ENCODE measurements at regions not wholly inside any gene's neighbourhood (a gene's known extent, or its start where the extent isn't known, plus 50 kb on each side); places are given as distances from the start of the nearest gene placed in this dataset.

GRCh38 chrX:16461968-16462367 is 188.0 kb upstream of the S100G start:
- POLR2A ChIA-PET (ENCODE audit: low non-redundant PET) = no interaction called here
- CTCF ChIA-PET = no interaction called here

GRCh38 chrX:16462912-16463311 is 187.0 kb upstream of the S100G start:
- H3K27ac ChIP-seq = no peak overlapping the region
- POLR2A ChIA-PET (ENCODE audit: low non-redundant PET) = no interaction called here

More at GRCh38 chrX:16461968-16462367, 188.0 kb upstream of the S100G start:
- no peak overlapping the region for H3K27ac ChIP-seq
- DNase-seq (ENCODE audit: low spot score) = no peak
- TF ChIP-seq CTCF (conservative IDR thresholded peaks at IDR 0.05; ENCODE audit: low read depth) = no peak

GRCh38 chrX:16464369-16464768 is 185.6 kb upstream of the S100G start:
- DNase-seq (ENCODE audit: low spot score) = no peak
- no peak for TF ChIP-seq CTCF (conservative IDR thresholded peaks at IDR 0.05; ENCODE audit: low read depth)
- ChIA-PET POLR2A (ENCODE audit: low non-redundant PET) (no interaction called here), CTCF (no interaction called here)
- H3K27ac ChIP-seq = no peak overlapping the region

More at GRCh38 chrX:16462912-16463311, 187.0 kb upstream of the S100G start:
- no peak for DNase-seq (ENCODE audit: low spot score)
- TF ChIP-seq CTCF (conservative IDR thresholded peaks at IDR 0.05; ENCODE audit: low read depth) = no peak
- CTCF ChIA-PET = no interaction called here

GRCh38 chrX:16465081-16465876 is 184.7 kb upstream of the S100G start:
- no peak for TF ChIP-seq CTCF (conservative IDR thresholded peaks at IDR 0.05; ENCODE audit: low read depth)
- ChIA-PET POLR2A (ENCODE audit: low non-redundant PET) (no interaction called here), CTCF (no interaction called here)

GRCh38 chrX:16466640-16467432 is 183.1 kb upstream of the S100G start:
- ChIA-PET POLR2A (ENCODE audit: low non-redundant PET) (no interaction called here), CTCF (interaction anchor here (0.6 to 0.9 kb wide), 3 partner anchors 22 to 201 kb away, joined by 3 to 4 read pairs (median 3); no protein-coding TSS in a partner anchor)
- no peak overlapping the region for H3K27ac ChIP-seq
- TF ChIP-seq CTCF (conservative IDR thresholded peaks at IDR 0.05; ENCODE audit: low read depth) = no peak
- peak; percentile 38 for DNase-seq (ENCODE audit: low spot score)

More at GRCh38 chrX:16465081-16465876, 184.7 kb upstream of the S100G start:
- no peak overlapping the region for H3K27ac ChIP-seq
- no peak for DNase-seq (ENCODE audit: low spot score)

- no peak overlapping the region for H3K27ac ChIP-seq
- ChIA-PET POLR2A (ENCODE audit: low non-redundant PET) (no interaction called here), CTCF (interaction anchor here (0.5 to 0.8 kb wide), 2 partner anchors 197 to 745 kb away, joined by 3 read pairs; no protein-coding TSS in a partner anchor)
- TF ChIP-seq CTCF (conservative IDR thresholded peaks at IDR 0.05; ENCODE audit: low read depth) = no peak
- no peak for DNase-seq (ENCODE audit: low spot score)
Observed at GRCh38 chrX:16469870-16470269, 180.1 kb upstream of the S100G start.
